GM12878 (cell line): ENCODE measurements at regions not wholly inside any gene's neighbourhood (a gene's known extent, or its start where the extent isn't known, plus 50 kb on each side); places are given as distances from the start of the nearest gene placed in this dataset.

Experiments
- EP300 ChIP-seq, 2 experiments: fragments of 150-350 bp in 1 of 2; IDR thresholded peaks; 2 replicates each; pipeline ENCODE4 v1.6.1; 2011 to 2012; ENCODE audit warnings: low read depth in 2 of 2, low read length in 2 of 2, borderline replicate concordance in 1 of 2, improper control_type of control experiment in 1 of 2, inconsistent platforms in 1 of 2; ENCODE audit not compliant: control insufficient read depth in 1 of 2
- EZH2 ChIP-seq: IDR thresholded peaks from 2 replicates; pipeline ENCODE4 v1.6.1; 2012; ENCODE audit warnings: low read depth, mild to moderate bottlenecking, control low read depth, inconsistent platforms, low read length, borderline replicate concordance; ENCODE audit not compliant: control insufficient read depth
- IKZF2 ChIP-seq, 2 experiments: fragments of 450-650 bp; IDR thresholded peaks; 2 replicates each; pipeline ENCODE4 v1.6.1; 2017; ENCODE audit warnings: mild to moderate bottlenecking in 2 of 2, moderate library complexity in 2 of 2
- POLR2A ChIP-seq: IDR thresholded peaks from 2 replicates; pipeline ENCODE4 v1.6.1; 2011; ENCODE audit warnings: low read depth, mild to moderate bottlenecking, low read length
- SMAD1 ChIP-seq: fragments of 450-650 bp; IDR thresholded peaks from 2 replicates; pipeline ENCODE4 v1.6.1; 2018; ENCODE audit warnings: mild to moderate bottlenecking, low read depth; ENCODE audit not compliant: partially characterized antibody
- SMC3 ChIP-seq: IDR thresholded peaks from 2 replicates; pipeline ENCODE4 v1.6.1; 2011; ENCODE audit warnings: low read length, improper control_type of control experiment, borderline replicate concordance
- SPI1 ChIP-seq: IDR thresholded peaks from 2 replicates; pipeline ENCODE4 v1.6.1; 2011; ENCODE audit warnings: low read depth, mild to moderate bottlenecking, low read length, moderate library complexity, borderline replicate concordance; ENCODE audit not compliant: insufficient read depth
- STAT1 ChIP-seq: fragments of 450-650 bp; conservative IDR thresholded peaks from 2 replicates; pipeline ENCODE4 v1.6.1; 2014; ENCODE audit warnings: antibody characterized with exemption, mild to moderate bottlenecking
- TCF3 ChIP-seq: IDR thresholded peaks from 2 replicates; pipeline ENCODE4 v1.6.1; 2012; ENCODE audit warnings: low read depth, mild to moderate bottlenecking, low read length, borderline replicate concordance; ENCODE audit not compliant: insufficient read depth
- TF ChIP-seq, protein P1 (sequence below), 3 experiments: IDR thresholded peaks in 2 of 3; conservative IDR thresholded peaks in 1 of 3; 2 replicates each; pipeline ENCODE4 v1.5.1; 2011; ENCODE audit warnings: low read depth in 3 of 3, low read length in 3 of 3, mild to moderate bottlenecking in 3 of 3, control low read depth in 2 of 3, moderate library complexity in 2 of 3, inconsistent platforms in 1 of 3, mixed read lengths in 1 of 3; ENCODE audit not compliant: control insufficient read depth in 2 of 3, insufficient read depth in 1 of 3; ENCODE audit errors: extremely low read depth in 1 of 3
- TF ChIP-seq, protein P2 (sequence below): IDR thresholded peaks from 2 replicates; pipeline ENCODE4 v1.6.1; 2011; ENCODE audit warnings: low read depth, mild to moderate bottlenecking, low read length, moderate library complexity, borderline replicate concordance; ENCODE audit errors: extremely low read depth
- TF ChIP-seq, protein P3 (sequence below): fragments of 450-650 bp; IDR thresholded peaks from 2 replicates; pipeline ENCODE4 v1.6.1; 2016; ENCODE audit warnings: mild to moderate bottlenecking

DNA sequence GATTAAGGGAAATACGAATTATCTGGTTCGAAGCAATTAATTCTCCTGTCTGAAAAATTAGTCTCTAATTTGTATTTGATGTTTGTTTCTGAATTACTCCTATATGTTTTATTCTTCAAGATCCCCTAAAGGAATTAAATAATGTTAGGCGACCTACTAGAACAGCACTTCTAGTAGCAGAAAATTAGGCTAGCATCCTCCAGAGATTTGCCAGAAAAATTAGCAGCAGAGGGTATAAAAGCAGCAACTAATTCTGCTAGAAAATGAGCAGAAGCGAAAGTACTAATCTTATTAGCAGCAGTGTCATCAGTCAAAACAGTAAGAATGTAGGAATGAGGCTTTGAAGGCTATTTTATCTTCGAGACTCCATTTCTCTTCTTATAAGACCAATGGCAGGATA is 114.3 kb upstream of the PJA2 start:
- TF ChIP-seq SPI1 (no peak), POLR2A (no peak), SMC3 (no peak), IKZF2 (IDR thresholded peaks at IDR 0.05) (no peak), EZH2 (no peak), TCF3 (no peak), EP300 (IDR thresholded peaks at IDR 0.05; ENCODE audit: borderline replicate concordance in 1 of 2, control insufficient read depth in 1 of 2, low read depth in 2 of 2, low read length in 2 of 2) (no peak), SMAD1 (no peak), STAT1 (no peak)
- TF ChIP-seq, protein P1, sequence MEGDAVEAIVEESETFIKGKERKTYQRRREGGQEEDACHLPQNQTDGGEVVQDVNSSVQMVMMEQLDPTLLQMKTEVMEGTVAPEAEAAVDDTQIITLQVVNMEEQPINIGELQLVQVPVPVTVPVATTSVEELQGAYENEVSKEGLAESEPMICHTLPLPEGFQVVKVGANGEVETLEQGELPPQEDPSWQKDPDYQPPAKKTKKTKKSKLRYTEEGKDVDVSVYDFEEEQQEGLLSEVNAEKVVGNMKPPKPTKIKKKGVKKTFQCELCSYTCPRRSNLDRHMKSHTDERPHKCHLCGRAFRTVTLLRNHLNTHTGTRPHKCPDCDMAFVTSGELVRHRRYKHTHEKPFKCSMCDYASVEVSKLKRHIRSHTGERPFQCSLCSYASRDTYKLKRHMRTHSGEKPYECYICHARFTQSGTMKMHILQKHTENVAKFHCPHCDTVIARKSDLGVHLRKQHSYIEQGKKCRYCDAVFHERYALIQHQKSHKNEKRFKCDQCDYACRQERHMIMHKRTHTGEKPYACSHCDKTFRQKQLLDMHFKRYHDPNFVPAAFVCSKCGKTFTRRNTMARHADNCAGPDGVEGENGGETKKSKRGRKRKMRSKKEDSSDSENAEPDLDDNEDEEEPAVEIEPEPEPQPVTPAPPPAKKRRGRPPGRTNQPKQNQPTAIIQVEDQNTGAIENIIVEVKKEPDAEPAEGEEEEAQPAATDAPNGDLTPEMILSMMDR (IDR thresholded peaks at IDR 0.05 in 2 of 3, conservative IDR thresholded peaks at IDR 0.05 in 1 of 3; ENCODE audit: control insufficient read depth in 2 of 3, extremely low read depth in 1 of 3, insufficient read depth in 1 of 3, low read depth in 3 of 3, low read length in 3 of 3): no peak
- TF ChIP-seq, protein P2, sequence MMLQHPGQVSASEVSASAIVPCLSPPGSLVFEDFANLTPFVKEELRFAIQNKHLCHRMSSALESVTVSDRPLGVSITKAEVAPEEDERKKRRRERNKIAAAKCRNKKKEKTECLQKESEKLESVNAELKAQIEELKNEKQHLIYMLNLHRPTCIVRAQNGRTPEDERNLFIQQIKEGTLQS: no peak
- TF ChIP-seq, protein P3, sequence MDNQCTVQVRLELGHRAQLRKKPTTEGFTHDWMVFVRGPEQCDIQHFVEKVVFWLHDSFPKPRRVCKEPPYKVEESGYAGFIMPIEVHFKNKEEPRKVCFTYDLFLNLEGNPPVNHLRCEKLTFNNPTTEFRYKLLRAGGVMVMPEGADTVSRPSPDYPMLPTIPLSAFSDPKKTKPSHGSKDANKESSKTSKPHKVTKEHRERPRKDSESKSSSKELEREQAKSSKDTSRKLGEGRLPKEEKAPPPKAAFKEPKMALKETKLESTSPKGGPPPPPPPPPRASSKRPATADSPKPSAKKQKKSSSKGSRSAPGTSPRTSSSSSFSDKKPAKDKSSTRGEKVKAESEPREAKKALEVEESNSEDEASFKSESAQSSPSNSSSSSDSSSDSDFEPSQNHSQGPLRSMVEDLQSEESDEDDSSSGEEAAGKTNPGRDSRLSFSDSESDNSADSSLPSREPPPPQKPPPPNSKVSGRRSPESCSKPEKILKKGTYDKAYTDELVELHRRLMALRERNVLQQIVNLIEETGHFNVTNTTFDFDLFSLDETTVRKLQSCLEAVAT: no peak
